GM12865 (cell line): ENCODE measurements at regions not wholly inside any gene's neighbourhood (a gene's known extent, or its start where the extent isn't known, plus 50 kb on each side); places are given as distances from the start of the nearest gene placed in this dataset.
"Not testable (repeated sequence)": the region's sequence is repeated elsewhere in the genome, so short reads cannot be mapped to it uniquely, and the experiment has no call there.

Experiments
- DNase-seq: peaks from one replicate; pipeline ENCODE4 v3.0.0; 2010; ENCODE audit warnings: low read depth
- H3K4me3 ChIP-seq: 2 replicates; pipeline ENCODE4 v1.5.1; 2011; ENCODE audit warnings: mild to moderate bottlenecking, low read depth, low read length, control low read depth
- TF ChIP-seq, protein P1 (sequence below): IDR thresholded peaks from 2 replicates; pipeline ENCODE4 v1.5.1; 2011; ENCODE audit warnings: low read length, control low read depth, low read depth, inconsistent platforms; ENCODE audit not compliant: insufficient read depth; ENCODE audit errors: missing control alignments

DNA sequence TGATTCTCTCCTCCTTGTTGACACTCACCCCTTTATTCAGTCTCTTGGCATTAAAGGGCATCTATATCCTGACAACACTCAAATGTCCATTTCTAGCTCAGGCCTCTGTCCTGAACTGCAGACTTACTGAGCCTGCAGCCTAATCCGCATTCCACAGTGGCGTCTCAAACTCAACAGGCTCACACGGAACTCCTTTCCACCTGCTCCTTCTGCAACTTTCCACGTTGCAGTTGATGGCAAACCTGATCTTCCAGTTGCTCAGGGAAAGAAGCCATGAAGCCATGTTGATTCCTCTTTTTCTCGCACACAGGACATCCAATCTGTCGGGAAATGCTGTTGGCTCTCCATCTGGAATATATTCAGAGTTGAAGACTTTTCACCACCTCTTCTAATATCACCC lies 522.4 kb downstream of the CCSER2 start:
- no peak for DNase-seq
- TF ChIP-seq, protein P1, sequence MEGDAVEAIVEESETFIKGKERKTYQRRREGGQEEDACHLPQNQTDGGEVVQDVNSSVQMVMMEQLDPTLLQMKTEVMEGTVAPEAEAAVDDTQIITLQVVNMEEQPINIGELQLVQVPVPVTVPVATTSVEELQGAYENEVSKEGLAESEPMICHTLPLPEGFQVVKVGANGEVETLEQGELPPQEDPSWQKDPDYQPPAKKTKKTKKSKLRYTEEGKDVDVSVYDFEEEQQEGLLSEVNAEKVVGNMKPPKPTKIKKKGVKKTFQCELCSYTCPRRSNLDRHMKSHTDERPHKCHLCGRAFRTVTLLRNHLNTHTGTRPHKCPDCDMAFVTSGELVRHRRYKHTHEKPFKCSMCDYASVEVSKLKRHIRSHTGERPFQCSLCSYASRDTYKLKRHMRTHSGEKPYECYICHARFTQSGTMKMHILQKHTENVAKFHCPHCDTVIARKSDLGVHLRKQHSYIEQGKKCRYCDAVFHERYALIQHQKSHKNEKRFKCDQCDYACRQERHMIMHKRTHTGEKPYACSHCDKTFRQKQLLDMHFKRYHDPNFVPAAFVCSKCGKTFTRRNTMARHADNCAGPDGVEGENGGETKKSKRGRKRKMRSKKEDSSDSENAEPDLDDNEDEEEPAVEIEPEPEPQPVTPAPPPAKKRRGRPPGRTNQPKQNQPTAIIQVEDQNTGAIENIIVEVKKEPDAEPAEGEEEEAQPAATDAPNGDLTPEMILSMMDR, result no peak
- H3K4me3 ChIP-seq, result no peak overlapping the region

DNA sequence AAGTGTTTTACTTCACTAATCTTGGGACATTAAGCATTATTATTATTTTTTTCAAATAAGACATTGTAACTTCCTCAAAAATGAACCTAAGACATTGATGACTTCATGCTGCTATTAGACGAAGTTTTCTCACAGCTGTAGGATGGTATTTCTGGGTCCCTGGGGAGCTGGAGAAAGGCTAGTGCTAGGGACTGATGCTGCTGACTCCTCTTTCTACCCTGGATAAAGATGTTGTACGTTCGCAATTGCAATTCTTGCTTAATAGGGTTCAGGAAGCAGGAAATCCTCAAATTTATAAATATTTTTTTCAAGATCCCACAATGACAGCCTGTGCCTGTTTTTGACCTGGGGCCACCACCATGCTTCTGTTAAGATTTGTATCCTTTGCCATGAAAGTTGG lies 526.0 kb downstream of the CCSER2 start:
- H3K4me3 ChIP-seq, result no peak overlapping the region
- no peak for DNase-seq
- TF ChIP-seq, protein P1, result no peak

DNA sequence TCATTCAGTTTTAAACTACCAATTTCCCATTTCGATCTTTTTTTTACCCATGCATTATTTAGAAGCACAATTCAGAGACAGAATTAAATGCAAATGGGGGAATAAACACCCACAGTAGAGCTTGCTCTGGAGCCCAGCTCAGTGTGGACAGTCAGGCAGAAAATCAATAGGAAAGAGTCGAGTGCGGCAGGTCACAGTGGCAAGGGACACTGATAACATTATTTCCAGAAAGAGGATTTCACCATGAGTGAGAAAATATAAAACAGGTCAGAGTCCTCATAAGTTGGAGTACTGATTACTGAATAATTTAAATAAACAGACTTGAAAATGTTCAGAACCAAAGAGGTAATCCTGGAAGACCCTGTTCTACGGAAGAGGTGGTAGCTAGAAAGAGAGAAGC lies 532.5 kb downstream of the CCSER2 start:
- DNase-seq, result no peak
- no peak overlapping the region for H3K4me3 ChIP-seq
- TF ChIP-seq, protein P1, result no peak

DNA sequence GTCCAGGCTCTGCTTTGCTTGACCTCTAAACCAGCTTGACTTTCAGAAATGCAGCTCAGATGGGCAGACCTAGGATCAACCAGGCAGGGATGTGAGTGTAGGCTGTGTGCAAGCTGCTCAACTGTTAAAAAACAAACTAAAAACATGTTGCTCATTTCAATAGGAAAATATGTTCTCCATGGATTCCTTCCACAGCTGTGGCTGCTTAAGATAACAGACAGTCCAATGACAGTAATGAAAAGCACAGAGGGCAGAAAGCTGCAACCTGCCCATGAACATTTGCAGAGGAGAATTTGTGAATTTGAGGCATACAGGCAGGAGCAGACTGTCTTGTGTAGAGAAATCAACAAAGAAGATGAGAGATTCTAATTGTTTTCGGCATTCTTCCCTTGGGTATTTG lies 534.2 kb downstream of the CCSER2 start:
- no peak overlapping the region for H3K4me3 ChIP-seq
- DNase-seq, result no peak
- TF ChIP-seq, protein P1, result no peak

DNA sequence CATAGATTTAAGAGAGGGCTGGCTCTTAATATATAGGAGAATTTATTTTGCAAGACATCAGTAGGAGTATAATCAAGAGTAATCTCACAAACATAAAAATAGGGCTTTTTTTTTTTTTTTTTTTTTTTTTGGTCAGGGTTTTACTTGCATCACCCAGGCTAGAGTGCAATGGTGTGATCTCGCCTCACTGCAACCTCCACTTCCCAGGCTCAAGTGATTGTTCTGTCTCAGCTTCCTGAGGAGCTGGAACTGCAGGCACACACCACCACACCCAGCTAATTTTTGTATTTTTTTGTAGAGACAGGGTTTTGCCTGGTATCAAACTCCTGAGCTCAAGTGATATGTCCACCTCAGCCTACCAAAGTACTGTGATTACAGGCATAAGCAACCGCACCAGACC lies 535.3 kb downstream of the CCSER2 start:
- TF ChIP-seq, protein P1, result no peak
- no peak for DNase-seq
- no peak overlapping the region for H3K4me3 ChIP-seq

DNA sequence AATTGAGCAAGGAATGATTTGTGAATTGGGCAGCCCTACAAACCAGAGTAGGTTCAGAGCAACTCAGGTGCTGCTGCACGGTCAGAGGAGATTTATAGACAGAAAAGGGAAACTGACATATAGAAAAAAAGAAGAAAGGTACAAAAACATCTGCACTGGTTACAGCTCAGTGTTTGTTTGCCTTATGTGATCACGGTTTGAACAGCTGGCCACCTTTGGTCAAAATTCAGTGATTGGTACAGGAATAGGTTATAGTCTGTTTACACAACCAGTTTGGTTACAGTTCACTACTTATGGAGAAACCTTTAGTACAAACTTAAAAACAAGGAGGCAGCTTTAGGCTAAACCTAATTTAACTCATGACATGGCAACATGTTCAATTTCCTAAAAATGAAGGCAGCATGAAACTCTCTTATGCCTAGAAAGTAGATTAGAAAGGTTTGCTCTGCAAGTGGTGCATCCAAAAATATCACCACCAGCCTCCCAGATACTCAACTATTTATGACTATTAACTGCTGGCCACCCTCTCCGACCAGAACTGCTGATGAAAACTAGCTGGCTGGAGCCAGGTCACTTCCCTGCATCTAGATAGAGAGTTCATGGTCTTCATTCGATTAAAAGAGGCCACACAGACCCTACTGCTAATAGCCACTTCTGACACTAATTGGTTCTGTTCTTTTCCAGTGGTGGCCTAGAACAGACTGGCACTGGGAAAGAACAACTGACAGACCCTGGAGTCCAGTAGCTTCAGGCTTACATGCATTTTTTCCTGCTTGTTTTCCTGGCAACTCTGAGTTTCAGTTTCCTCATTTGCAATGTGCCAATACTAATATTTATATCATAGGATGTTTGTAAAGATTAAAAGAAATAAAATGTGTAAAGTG lies 548.0 kb downstream of the CCSER2 start:
- no peak for DNase-seq
- TF ChIP-seq, protein P1, result no peak
- no peak overlapping the region for H3K4me3 ChIP-seq

DNA sequence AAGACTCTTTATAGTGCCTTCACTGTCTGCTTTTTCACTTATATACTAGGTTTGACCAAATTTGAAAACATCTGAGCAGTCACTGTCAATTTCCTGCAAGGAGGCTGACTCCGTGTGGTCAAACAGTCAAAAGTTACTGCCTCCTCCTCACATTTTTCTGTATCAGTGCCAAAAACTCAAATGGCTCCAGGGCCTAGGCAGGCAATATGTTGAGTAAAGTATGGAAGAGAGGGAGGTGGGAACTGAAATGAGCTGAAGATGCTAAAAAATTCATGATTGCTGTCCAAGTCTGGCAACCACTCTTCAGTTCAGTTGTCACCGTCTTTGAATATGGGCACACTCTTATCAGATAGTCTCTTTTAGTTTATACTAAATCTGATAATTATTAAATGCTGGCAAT lies 551.6 kb downstream of the CCSER2 start:
- no peak for DNase-seq
- TF ChIP-seq, protein P1, result no peak
- H3K4me3 ChIP-seq, result no peak overlapping the region

DNA sequence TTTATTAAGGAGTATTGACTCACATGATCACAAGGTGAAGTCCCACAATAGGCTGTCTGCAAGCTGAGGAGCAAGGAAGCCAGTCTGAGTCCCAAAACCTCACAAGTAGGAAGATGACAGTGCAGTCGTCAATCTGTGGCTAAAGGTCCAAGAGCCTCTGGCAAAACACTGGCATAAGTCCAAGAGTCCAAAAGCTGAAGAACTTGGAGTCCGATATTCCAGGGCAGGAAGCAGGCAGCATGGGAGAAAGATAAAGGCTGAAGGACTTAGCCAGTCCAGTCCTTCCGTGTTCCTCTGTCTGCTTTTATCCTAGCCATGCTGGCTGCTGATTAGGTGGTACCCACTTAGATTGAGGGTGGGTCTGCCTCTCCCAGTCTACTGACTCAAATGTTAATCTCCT lies 553.3 kb downstream of the CCSER2 start:
- DNase-seq, H3K4me3 ChIP-seq: not testable (repeated sequence)
